ENCODE measurements at regions not wholly inside any gene's neighbourhood (a gene's known extent, or its start where the extent isn't known, plus 50 kb on each side); places are given as distances from the start of the nearest gene placed in this dataset.
"Not testable (repeated sequence)": the region's sequence is repeated elsewhere in the genome, so short reads cannot be mapped to it uniquely, and the experiment has no call there.

GRCh38 chr4:12022409-12022808 lies 593.7 kb upstream of the HS3ST1 start:
- Histone ChIP-seq H3K79me2 (ENCODE audit: low read length) (no peaks in the 10 kb centered on the region), H3K27ac (ENCODE audit: low read length) (no peak overlapping the region), H4K20me1 (ENCODE audit: insufficient read depth, low read length) (no peaks in the 10 kb centered on the region), H3K4me2 (ENCODE audit: low read depth, low read length) (no peak overlapping the region), H2AFZ (ENCODE audit: low read length) (no peak overlapping the region), H3K9ac (ENCODE audit: low read length) (no peak overlapping the region), H3K4me1 (ENCODE audit: low read length) (no peaks in the 10 kb centered on the region), H3K9me2 (replicated peaks; ENCODE audit: insufficient read depth, low read length) (no peaks in the 10 kb centered on the region), H3K9me3 (replicated peaks; ENCODE audit: insufficient read depth, low read length) (no peaks in the 10 kb centered on the region), H3K36me3 (replicated peaks; ENCODE audit: insufficient read depth, low read length) (no peaks in the 10 kb centered on the region), H3K4me3 (ENCODE audit: low read length) (no peak overlapping the region), H3K27me3 (replicated peaks; ENCODE audit: insufficient read depth, low read length) (no peaks in the 10 kb centered on the region), H3F3A (ENCODE audit: insufficient read depth, low read length) (no peaks in the 10 kb centered on the region)
- TF ChIP-seq EZH2 (optimal IDR thresholded peaks at IDR 0.05; ENCODE audit: low read depth, low read length) (no peak), CTCF (IDR thresholded peaks at IDR 0.05; ENCODE audit: low read length) (no peak), EZH2phosphoT487 (IDR thresholded peaks at IDR 0.05; ENCODE audit: low read length) (no peak)
- no peak for DNase-seq

- Histone ChIP-seq H3K79me2 (ENCODE audit: low read length) (no peaks in the 10 kb centered on the region), H3K9me3 (replicated peaks; ENCODE audit: insufficient read depth, low read length) (no peaks in the 10 kb centered on the region), H3K4me3 (ENCODE audit: low read length) (no peak overlapping the region), H3K4me1 (ENCODE audit: low read length) (no peaks in the 10 kb centered on the region), H3K9ac (ENCODE audit: low read length) (no peak overlapping the region), H3K27ac (ENCODE audit: low read length) (no peak overlapping the region), H4K20me1 (ENCODE audit: insufficient read depth, low read length) (no peaks in the 10 kb centered on the region), H3K9me2 (replicated peaks; ENCODE audit: insufficient read depth, low read length) (no peaks in the 10 kb centered on the region), H3F3A (ENCODE audit: insufficient read depth, low read length) (no peaks in the 10 kb centered on the region), H3K27me3 (replicated peaks; ENCODE audit: insufficient read depth, low read length) (no peaks in the 10 kb centered on the region), H3K4me2 (ENCODE audit: low read depth, low read length) (no peak overlapping the region), H2AFZ (ENCODE audit: low read length) (no peak overlapping the region), H3K36me3 (replicated peaks; ENCODE audit: insufficient read depth, low read length) (no peaks in the 10 kb centered on the region)
- TF ChIP-seq CTCF (IDR thresholded peaks at IDR 0.05; ENCODE audit: low read length) (no peak), EZH2 (optimal IDR thresholded peaks at IDR 0.05; ENCODE audit: low read depth, low read length) (no peak), EZH2phosphoT487 (IDR thresholded peaks at IDR 0.05; ENCODE audit: low read length) (no peak)
- no peak for DNase-seq
Measured at GRCh38 chr4:12016729-12017128, 588.0 kb upstream of the HS3ST1 start.

- TF ChIP-seq EZH2 (optimal IDR thresholded peaks at IDR 0.05; ENCODE audit: low read depth, low read length) = no peak
- TF ChIP-seq CTCF (IDR thresholded peaks at IDR 0.05; ENCODE audit: low read length) = no peak
- TF ChIP-seq EZH2phosphoT487 (IDR thresholded peaks at IDR 0.05; ENCODE audit: low read length) = no peak
- Histone ChIP-seq H3K36me3 (replicated peaks; ENCODE audit: insufficient read depth, low read length) (no peaks in the 10 kb centered on the region), H4K20me1 (ENCODE audit: insufficient read depth, low read length) (no peaks in the 10 kb centered on the region), H3K27me3 (replicated peaks; ENCODE audit: insufficient read depth, low read length) (no peaks in the 10 kb centered on the region), H2AFZ (ENCODE audit: low read length) (no peak overlapping the region), H3K4me1 (ENCODE audit: low read length) (no peaks in the 10 kb centered on the region), H3K9me2 (replicated peaks; ENCODE audit: insufficient read depth, low read length) (no peaks in the 10 kb centered on the region), H3K79me2 (ENCODE audit: low read length) (no peaks in the 10 kb centered on the region), H3F3A (ENCODE audit: insufficient read depth, low read length) (no peaks in the 10 kb centered on the region), H3K9me3 (replicated peaks; ENCODE audit: insufficient read depth, low read length) (no peaks in the 10 kb centered on the region), H3K4me3 (ENCODE audit: low read length) (no peak overlapping the region), H3K27ac (ENCODE audit: low read length) (no peak overlapping the region), H3K9ac (ENCODE audit: low read length) (no peak overlapping the region), H3K4me2 (ENCODE audit: low read depth, low read length) (no peak overlapping the region)
- no peak for DNase-seq
Measured at GRCh38 chr4:12005471-12005870, 576.8 kb upstream of the HS3ST1 start.

GRCh38 chr4:11996581-11996980 lies 567.9 kb upstream of the HS3ST1 start:
- not testable (repeated sequence) for H3K27me3 ChIP-seq (replicated peaks; ENCODE audit: insufficient read depth, low read length)

More at GRCh38 chr4:11996581-11996980, 567.9 kb upstream of the HS3ST1 start:
- not testable (repeated sequence) for DNase-seq; H3F3A ChIP-seq (ENCODE audit: insufficient read depth, low read length); H2AFZ ChIP-seq (ENCODE audit: low read length); H3K36me3 ChIP-seq (replicated peaks; ENCODE audit: insufficient read depth, low read length); H3K79me2 ChIP-seq (ENCODE audit: low read length); H3K4me3 ChIP-seq (ENCODE audit: low read length); H3K4me1 ChIP-seq (ENCODE audit: low read length); H4K20me1 ChIP-seq (ENCODE audit: insufficient read depth, low read length); H3K4me2 ChIP-seq (ENCODE audit: low read depth, low read length); H3K9me2 ChIP-seq (replicated peaks; ENCODE audit: insufficient read depth, low read length); H3K9me3 ChIP-seq (replicated peaks; ENCODE audit: insufficient read depth, low read length); H3K27ac ChIP-seq (ENCODE audit: low read length); H3K9ac ChIP-seq (ENCODE audit: low read length)
